ENCODE measurements at regions not wholly inside any gene's neighbourhood (a gene's known extent, or its start where the extent isn't known, plus 50 kb on each side); places are given as distances from the start of the nearest gene placed in this dataset.

DNA sequence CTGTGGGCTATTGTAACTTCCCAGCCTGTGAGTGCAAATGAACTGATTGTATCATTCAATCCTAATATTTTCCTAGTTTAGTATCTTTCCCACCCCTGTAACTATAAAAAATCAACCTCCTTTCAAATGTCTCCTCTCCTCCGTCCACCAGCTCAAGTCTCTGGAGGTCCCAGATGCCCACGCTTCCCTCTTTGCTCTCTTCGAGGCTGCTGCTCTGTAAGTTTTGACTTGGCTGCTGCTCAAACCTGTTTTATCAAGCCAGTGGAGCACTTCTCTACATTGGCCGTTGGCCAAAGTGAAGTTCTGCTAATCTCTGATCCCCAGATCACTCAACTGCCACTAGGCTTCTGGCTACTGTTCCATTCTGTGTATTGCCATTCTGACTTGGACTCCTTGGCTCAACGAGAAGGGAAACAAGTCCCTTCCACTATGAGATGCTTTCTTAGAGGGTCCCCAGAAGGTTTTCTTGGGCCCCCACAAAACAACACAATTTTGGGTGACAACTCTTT is 60.7 kb upstream of the RAPGEF2 start:
- WGBS (ENCODE audit: insufficient coverage, insufficient replicate concordance, low lambda C conversion rate, missing lambda C conversion rate): 42% methylated on average over 5 of the region's 5 CpGs
- ChIA-PET SMC1A (ENCODE audit: uncharacterized antibody, unreplicated experiment) (no interaction called here), POLR2A (no interaction called here), RAD21 (ENCODE audit: unreplicated experiment) (no interaction called here), CTCF (no interaction called here)
- no TSS peak for BruUV-seq (replicated peaks)
- Histone ChIP-seq H2AFZ (ENCODE audit: control insufficient read depth, low read depth, low read length) (no peak overlapping the region), H3K4me3 (no peak overlapping the region), H3K27me3 (replicated peaks in 1 of 2; ENCODE audit: control insufficient read depth in 2 of 2, insufficient read depth in 2 of 2, low read length in 1 of 2) (no peaks in the 10 kb centered on the region), H3K4me1 (ENCODE audit: control insufficient read depth, insufficient read depth, low read length) (peaks cover 9% of the 10 kb centered on the region; the same call in 1 of the 2 replicates), H3K79me2 (ENCODE audit: control insufficient read depth, insufficient read depth, low read length) (no peaks in the 10 kb centered on the region), H3K9ac (ENCODE audit: control insufficient read depth, insufficient read depth, low read length) (no peak overlapping the region), H3K27ac (ENCODE audit: control insufficient read depth, insufficient read depth) (no peak overlapping the region), H3K36me3 (ENCODE audit: control insufficient read depth in 2 of 2, insufficient read depth in 2 of 2, low read length in 1 of 2) (no peaks in the 10 kb centered on the region), H3K9me3 (replicated peaks; ENCODE audit: control insufficient read depth, insufficient read depth, low read length) (no peaks in the 10 kb centered on the region; the same call in 2 of the 3 replicates), H4K20me1 (ENCODE audit: control insufficient read depth, insufficient read depth) (no peaks in the 10 kb centered on the region), H3K4me2 (ENCODE audit: control insufficient read depth, insufficient read depth) (no peak overlapping the region)
- ATAC-seq (peak; percentile 55), DNase-seq (ENCODE audit: low read depth, low spot score) (no peak), FAIRE-seq (no peak)
- TF ChIP-seq CBFB (IDR thresholded peaks at IDR 0.05; ENCODE audit: low read depth): no peak
- TF ChIP-seq EGR1 (IDR thresholded peaks at IDR 0.05; ENCODE audit: borderline replicate concordance in 1 of 2, low read depth in 2 of 2, low read length in 2 of 2): no peak
- TF ChIP-seq POLR2AphosphoS2 (IDR thresholded peaks at IDR 0.05; ENCODE audit: low read depth, low read length): no peak
- no peak for TF ChIP-seq TCF12 (IDR thresholded peaks at IDR 0.05; ENCODE audit: low read depth, low read length)
- no peak for TF ChIP-seq NR2F1 (conservative IDR thresholded peaks at IDR 0.05)
- TF ChIP-seq, protein P1, sequence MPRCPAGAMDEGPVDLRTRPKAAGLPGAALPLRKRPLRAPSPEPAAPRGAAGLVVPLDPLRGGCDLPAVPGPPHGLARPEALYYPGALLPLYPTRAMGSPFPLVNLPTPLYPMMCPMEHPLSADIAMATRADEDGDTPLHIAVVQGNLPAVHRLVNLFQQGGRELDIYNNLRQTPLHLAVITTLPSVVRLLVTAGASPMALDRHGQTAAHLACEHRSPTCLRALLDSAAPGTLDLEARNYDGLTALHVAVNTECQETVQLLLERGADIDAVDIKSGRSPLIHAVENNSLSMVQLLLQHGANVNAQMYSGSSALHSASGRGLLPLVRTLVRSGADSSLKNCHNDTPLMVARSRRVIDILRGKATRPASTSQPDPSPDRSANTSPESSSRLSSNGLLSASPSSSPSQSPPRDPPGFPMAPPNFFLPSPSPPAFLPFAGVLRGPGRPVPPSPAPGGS (IDR thresholded peaks at IDR 0.05; ENCODE audit: borderline replicate concordance, insufficient read depth, low read depth, low read length, poor library complexity, severe bottlenecking): no peak
- TF ChIP-seq MYC (IDR thresholded peaks at IDR 0.05; ENCODE audit: insufficient read depth, insufficient read length, insufficient replicate concordance, low read length, severe bottlenecking): no peak
- TF ChIP-seq, protein P2, sequence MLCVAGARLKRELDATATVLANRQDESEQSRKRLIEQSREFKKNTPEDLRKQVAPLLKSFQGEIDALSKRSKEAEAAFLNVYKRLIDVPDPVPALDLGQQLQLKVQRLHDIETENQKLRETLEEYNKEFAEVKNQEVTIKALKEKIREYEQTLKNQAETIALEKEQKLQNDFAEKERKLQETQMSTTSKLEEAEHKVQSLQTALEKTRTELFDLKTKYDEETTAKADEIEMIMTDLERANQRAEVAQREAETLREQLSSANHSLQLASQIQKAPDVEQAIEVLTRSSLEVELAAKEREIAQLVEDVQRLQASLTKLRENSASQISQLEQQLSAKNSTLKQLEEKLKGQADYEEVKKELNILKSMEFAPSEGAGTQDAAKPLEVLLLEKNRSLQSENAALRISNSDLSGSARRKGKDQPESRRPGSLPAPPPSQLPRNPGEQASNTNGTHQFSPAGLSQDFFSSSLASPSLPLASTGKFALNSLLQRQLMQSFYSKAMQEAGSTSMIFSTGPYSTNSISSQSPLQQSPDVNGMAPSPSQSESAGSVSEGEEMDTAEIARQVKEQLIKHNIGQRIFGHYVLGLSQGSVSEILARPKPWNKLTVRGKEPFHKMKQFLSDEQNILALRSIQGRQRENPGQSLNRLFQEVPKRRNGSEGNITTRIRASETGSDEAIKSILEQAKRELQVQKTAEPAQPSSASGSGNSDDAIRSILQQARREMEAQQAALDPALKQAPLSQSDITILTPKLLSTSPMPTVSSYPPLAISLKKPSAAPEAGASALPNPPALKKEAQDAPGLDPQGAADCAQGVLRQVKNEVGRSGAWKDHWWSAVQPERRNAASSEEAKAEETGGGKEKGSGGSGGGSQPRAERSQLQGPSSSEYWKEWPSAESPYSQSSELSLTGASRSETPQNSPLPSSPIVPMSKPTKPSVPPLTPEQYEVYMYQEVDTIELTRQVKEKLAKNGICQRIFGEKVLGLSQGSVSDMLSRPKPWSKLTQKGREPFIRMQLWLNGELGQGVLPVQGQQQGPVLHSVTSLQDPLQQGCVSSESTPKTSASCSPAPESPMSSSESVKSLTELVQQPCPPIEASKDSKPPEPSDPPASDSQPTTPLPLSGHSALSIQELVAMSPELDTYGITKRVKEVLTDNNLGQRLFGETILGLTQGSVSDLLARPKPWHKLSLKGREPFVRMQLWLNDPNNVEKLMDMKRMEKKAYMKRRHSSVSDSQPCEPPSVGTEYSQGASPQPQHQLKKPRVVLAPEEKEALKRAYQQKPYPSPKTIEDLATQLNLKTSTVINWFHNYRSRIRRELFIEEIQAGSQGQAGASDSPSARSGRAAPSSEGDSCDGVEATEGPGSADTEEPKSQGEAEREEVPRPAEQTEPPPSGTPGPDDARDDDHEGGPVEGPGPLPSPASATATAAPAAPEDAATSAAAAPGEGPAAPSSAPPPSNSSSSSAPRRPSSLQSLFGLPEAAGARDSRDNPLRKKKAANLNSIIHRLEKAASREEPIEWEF (IDR thresholded peaks at IDR 0.05; ENCODE audit: insufficient replicate concordance, low read depth, low read length): no peak
- TF ChIP-seq, protein P3, sequence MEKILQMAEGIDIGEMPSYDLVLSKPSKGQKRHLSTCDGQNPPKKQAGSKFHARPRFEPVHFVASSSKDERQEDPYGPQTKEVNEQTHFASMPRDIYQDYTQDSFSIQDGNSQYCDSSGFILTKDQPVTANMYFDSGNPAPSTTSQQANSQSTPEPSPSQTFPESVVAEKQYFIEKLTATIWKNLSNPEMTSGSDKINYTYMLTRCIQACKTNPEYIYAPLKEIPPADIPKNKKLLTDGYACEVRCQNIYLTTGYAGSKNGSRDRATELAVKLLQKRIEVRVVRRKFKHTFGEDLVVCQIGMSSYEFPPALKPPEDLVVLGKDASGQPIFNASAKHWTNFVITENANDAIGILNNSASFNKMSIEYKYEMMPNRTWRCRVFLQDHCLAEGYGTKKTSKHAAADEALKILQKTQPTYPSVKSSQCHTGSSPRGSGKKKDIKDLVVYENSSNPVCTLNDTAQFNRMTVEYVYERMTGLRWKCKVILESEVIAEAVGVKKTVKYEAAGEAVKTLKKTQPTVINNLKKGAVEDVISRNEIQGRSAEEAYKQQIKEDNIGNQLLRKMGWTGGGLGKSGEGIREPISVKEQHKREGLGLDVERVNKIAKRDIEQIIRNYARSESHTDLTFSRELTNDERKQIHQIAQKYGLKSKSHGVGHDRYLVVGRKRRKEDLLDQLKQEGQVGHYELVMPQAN (conservative IDR thresholded peaks at IDR 0.05): no peak
- TF ChIP-seq ATF7 (IDR thresholded peaks at IDR 0.05; ENCODE audit: low read depth): no peak
- intact Hi-C loops (cut with micrococcal nuclease; ENCODE audit: unreplicated experiment) (no loop called here), in situ Hi-C loops (cut with MboI) (no loop called here)
